ENCODE measurements at regions not wholly inside any gene's neighbourhood (a gene's known extent, or its start where the extent isn't known, plus 50 kb on each side); places are given as distances from the start of the nearest gene placed in this dataset.

GRCh38 chr9:96062854-96063253 lies 187.4 kb downstream of the ERCC6L2 start:
- H3K36me3 ChIP-seq (ENCODE audit: control insufficient read depth in 2 of 2, extremely low read depth in 1 of 2, insufficient read depth in 2 of 2, low read length in 2 of 2): no peaks in the 10 kb centered on the region
- H2AFZ ChIP-seq (ENCODE audit: low read depth, low read length): no peak overlapping the region
- ChIA-PET CTCF (no interaction called here), POLR2A (no interaction called here)
- FAIRE-seq (no peak), DNase-seq (ENCODE audit: low read depth, low spot score) (no peak)
- no peak overlapping the region for H3K9ac ChIP-seq (replicated peaks; ENCODE audit: extremely low read depth, insufficient read depth, low read length)
- H3K4me2 ChIP-seq (ENCODE audit: insufficient read depth, low read length): no peak overlapping the region
- no peaks in the 10 kb centered on the region for H4K20me1 ChIP-seq (replicated peaks; ENCODE audit: control insufficient read depth, extremely low read depth, insufficient read depth, low read length)
- dilution Hi-C loops (cut with MboI; ENCODE audit: extremely low pct_ligation_motif_present, low sequenced_read_pairs): no loop called here
- no peaks in the 10 kb centered on the region for H3K9me3 ChIP-seq (replicated peaks; ENCODE audit: control insufficient read depth, insufficient read depth, low read length)
- intact Hi-C loops (cut with micrococcal nuclease): loop anchor here (5.0 kb wide), 3 partner anchors 69 to 556 kb away; partner anchors contain the start of gene ERCC6L2
- TF ChIP-seq FOS (IDR thresholded peaks at IDR 0.05; ENCODE audit: borderline replicate concordance, insufficient read depth, low read length) (no peak), POLR2A (IDR thresholded peaks at IDR 0.05; ENCODE audit: low read depth, low read length) (no peak), MAX (IDR thresholded peaks at IDR 0.05; ENCODE audit: insufficient read depth, insufficient read length) (no peak), POLR2AphosphoS5 (IDR thresholded peaks at IDR 0.05; ENCODE audit: insufficient read depth, low read depth, low read length) (no peak), GATA2 (IDR thresholded peaks at IDR 0.05; ENCODE audit: insufficient read depth, insufficient read length, low read depth, low read length) (no peak), MYC (IDR thresholded peaks at IDR 0.05; ENCODE audit: low read depth, low read length) (no peak), JUN (IDR thresholded peaks at IDR 0.05; ENCODE audit: borderline replicate concordance, insufficient read depth, insufficient read length, low read depth) (no peak), CTCF (IDR thresholded peaks at IDR 0.05; ENCODE audit: extremely low read depth in 1 of 2, insufficient read depth in 1 of 2, low read depth in 1 of 2, low read length in 2 of 2) (no peak), EZH2 (IDR thresholded peaks at IDR 0.05; ENCODE audit: borderline replicate concordance, low read depth, low read length, severe bottlenecking) (no peak)
- H3K4me1 ChIP-seq (ENCODE audit: control insufficient read depth, extremely low read depth, insufficient read depth, low read length): peaks cover 9% of the 10 kb centered on the region
- BruUV-seq (replicated peaks): no TSS peak
- H3K9me1 ChIP-seq (replicated peaks; ENCODE audit: control insufficient read depth, extremely low read depth, insufficient read depth, low read length): no peaks in the 10 kb centered on the region
- no peak overlapping the region for H3K27ac ChIP-seq (ENCODE audit: insufficient read depth, low read depth, low read length)
- no peak overlapping the region for H3K4me3 ChIP-seq (replicated peaks in 1 of 3; ENCODE audit: insufficient read depth in 1 of 3, low read depth in 1 of 3, low read length in 3 of 3)
- no peaks in the 10 kb centered on the region for H3K79me2 ChIP-seq (ENCODE audit: control insufficient read depth, insufficient read depth, low read length)
- H3K27me3 ChIP-seq (ENCODE audit: control insufficient read depth in 2 of 2, insufficient read depth in 2 of 2, low read length in 2 of 2): no peaks in the 10 kb centered on the region

Measured in endothelial cell of umbilical vein (primary cell).